Adrenal gland (tissue), 5 donors: ENCODE measurements at regions not wholly inside any gene's neighbourhood (a gene's known extent, or its start where the extent isn't known, plus 50 kb on each side); places are given as distances from the start of the nearest gene placed in this dataset.

Source experiments
- CTCF ChIP-seq, 6 experiments: fragments of 450-650 bp in 4 of 6; fragments of 200-600 bp in 2 of 6; sonication (generic) in 1 of 6; IDR thresholded peaks; 1 replicate in 5 of 6; 2 replicates in 1 of 6; pipeline versions ENCODE4 v1.5.1 to v1.8.0; 2016 to 2021; ENCODE audit warnings: antibody characterized with exemption in 6 of 6, mild to moderate bottlenecking in 2 of 6, moderate library complexity in 1 of 6
- POLR2A ChIP-seq, 2 donors: fragments of 450-650 bp; IDR thresholded peaks; one replicate each; pipeline ENCODE4 v1.6.1; 2017; ENCODE audit warnings: antibody characterized with exemption in 2 of 2, mild to moderate bottlenecking in 2 of 2, moderate library complexity in 1 of 2
- donor health status: DM: no; HTN: no; CAD: no.

GRCh38 chr15:77759896-77760592 lies 127.3 kb upstream of the LINGO1 start:
- TF ChIP-seq CTCF (IDR thresholded peaks at IDR 0.05) (no peak), POLR2A (IDR thresholded peaks at IDR 0.05) (no peak)
